ENCODE measurements at regions not wholly inside any gene's neighbourhood (a gene's known extent, or its start where the extent isn't known, plus 50 kb on each side); places are given as distances from the start of the nearest gene placed in this dataset.

DNA sequence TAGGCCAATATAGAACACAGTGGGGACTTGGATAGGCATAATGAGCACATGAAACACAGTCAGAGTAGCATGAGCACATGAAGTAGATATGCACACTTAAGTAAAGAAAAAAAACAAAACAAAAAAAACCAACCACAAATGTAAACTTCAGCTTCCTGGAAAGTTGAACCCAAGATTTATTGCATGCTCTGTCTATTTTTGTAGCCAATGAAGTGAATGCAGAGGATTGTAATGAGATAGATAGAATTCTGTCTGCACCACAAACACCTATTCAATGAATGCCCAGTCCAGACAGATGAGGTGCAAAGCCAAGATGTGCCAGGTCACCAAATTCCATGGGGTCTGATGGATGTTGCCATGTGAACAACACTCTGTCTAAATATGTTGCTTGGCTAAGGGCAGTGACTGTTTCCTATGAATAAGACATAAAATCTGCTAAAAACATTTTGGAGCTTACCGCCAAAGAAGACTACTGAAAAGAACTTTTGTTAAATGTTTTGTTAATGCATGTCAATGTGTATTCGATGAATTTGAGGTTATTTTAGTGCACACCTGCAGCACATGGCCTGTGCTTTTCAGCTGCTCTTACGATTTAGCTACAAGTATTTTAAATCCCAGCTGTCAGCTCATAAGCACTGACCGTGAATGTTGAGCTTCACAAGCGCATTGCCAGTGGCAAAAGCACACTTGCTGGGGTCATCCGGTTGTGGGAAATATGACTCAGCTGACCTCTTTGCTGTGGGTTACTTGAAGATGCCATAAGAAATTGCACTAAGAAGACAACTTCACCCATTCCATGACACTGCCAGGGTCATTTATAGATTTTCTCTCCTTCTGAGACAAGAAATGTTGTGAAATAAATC, 374.8 kb upstream of the GNPDA2 start:
- TF ChIP-seq, protein P1, sequence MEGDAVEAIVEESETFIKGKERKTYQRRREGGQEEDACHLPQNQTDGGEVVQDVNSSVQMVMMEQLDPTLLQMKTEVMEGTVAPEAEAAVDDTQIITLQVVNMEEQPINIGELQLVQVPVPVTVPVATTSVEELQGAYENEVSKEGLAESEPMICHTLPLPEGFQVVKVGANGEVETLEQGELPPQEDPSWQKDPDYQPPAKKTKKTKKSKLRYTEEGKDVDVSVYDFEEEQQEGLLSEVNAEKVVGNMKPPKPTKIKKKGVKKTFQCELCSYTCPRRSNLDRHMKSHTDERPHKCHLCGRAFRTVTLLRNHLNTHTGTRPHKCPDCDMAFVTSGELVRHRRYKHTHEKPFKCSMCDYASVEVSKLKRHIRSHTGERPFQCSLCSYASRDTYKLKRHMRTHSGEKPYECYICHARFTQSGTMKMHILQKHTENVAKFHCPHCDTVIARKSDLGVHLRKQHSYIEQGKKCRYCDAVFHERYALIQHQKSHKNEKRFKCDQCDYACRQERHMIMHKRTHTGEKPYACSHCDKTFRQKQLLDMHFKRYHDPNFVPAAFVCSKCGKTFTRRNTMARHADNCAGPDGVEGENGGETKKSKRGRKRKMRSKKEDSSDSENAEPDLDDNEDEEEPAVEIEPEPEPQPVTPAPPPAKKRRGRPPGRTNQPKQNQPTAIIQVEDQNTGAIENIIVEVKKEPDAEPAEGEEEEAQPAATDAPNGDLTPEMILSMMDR (IDR thresholded peaks at IDR 0.05), result no peak

DNA sequence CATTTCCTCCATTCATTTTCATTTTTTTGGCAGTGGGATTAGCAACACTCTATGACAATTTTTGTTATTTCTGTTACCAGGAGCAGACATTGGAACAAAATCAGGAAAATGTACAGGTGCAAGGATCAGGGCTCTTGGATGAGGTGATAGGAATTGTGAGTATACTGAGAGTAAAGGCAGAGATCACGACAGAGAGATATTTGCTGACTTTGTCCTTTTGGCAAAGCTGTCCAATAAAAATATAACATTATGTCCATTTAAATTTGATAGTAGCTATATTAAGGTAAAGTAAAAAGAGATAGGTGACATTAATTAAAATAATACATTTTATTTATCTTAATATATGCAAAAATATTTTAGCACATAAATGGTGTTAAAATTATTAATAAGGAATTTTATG, 373.1 kb upstream of the GNPDA2 start:
- TF ChIP-seq, protein P1 (IDR thresholded peaks at IDR 0.05), result no peak

DNA sequence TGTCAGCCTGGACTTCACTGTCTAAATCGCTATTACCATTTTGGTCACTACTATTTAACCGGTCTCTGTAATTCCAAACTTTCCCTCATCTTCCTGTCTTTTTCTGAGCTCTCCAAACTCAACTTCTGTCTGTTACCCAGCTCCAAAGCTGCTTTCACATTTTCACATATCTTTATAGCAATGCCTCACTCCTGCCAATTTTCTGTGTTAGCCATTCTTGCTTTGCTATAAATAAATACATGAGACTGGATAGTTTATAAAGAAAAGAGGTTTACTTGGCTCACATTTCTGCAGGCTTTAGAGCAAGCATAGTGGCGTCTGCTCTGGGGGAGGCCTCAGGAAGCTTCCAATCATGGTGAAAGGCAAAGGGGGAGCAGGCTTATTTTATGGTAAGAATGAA, 368.3 kb upstream of the GNPDA2 start:
- TF ChIP-seq, protein P1 (IDR thresholded peaks at IDR 0.05), result no peak

DNA sequence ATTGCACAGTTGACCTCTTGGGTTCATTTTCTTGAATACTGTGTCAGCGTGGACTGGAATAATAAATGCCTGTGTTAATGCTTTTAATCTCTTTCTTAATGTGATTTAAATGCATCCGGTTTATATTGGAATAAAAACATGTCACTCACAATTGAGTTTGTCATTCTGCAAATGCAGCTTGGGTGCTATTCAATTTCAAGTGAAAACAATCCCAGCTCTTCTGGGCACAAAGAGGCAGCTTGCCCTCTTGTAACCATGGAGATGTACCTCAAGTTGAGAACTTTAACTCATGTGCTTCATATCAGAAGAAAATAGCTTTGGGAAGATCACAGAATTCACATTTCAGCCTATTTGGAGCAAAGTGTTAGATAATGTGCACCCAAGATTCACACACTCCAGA, 355.7 kb upstream of the GNPDA2 start:
- TF ChIP-seq, protein P1 (IDR thresholded peaks at IDR 0.05), result no peak

DNA sequence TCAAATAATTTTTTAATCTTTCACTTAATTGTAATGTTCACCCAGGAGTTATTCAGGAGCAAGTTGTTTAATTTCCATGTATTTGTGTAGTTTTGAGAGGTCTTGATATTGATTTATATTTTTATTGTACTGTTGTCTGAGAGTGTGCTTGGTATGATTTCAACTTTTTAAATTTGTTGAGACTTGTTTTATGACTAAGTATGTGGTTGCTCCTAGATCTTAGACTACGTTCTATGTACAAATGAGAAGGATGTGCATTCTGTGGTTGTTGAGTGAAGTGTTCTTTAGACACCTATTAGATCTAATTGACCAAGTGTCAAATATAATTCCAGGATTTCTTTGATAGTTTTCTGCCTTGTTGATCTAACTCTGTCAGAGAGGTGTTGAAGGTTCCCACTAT, 353.3 kb upstream of the GNPDA2 start:
- TF ChIP-seq, protein P1 (IDR thresholded peaks at IDR 0.05), result no peak

DNA sequence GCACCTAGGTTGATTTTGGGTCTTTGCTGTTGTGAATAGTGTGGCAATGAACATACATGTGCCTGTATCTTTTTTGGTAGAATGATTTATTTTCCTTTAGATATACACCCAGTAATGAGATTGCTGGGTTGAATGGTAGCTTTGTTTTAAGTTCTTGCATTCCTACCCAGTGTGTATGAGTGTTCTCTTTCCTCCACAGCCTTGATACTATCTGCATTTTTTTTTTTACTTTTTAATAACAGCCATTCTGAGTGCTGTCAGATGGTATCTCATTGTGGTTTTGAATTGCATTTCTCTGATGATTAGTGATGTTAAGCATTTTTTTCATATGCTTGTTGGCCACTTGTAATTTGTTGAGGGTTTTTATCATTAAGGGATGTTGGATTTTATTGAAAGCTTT, 351.8 kb upstream of the GNPDA2 start:
- TF ChIP-seq, protein P1 (IDR thresholded peaks at IDR 0.05), result no peak

DNA sequence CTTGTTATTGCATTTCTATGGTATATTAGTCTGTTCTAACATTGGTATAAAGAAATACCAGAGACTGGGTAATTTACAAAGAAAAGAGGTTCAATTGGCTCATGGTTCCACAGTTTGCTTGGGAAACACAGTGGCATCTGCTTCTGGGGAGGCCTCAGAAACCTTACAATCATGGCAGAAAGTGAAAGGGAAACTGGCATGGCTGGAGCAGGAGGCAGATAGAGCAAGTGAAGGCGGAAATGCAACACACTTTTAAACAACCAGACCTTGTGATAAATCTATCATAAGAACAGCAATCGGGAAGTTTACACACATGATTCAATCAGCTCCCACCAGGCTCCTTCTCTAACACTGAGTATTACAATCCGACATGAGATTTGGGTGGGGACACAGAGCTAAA, 346.6 kb upstream of the GNPDA2 start:
- TF ChIP-seq, protein P1 (IDR thresholded peaks at IDR 0.05), result no peak
